HG02938 (cell line): ENCODE measurements at regions not wholly inside any gene's neighbourhood (a gene's known extent, or its start where the extent isn't known, plus 50 kb on each side); places are given as distances from the start of the nearest gene placed in this dataset.
"Not testable (repeated sequence)": the region's sequence is repeated elsewhere in the genome, so short reads cannot be mapped to it uniquely, and the experiment has no call there.

ENCODE experiments used
- ATAC-seq: cut with Tn5 transposase; IDR thresholded peaks from one replicate; pipeline ENCODE4 v1.9.1; 2021; ENCODE audit warnings: mild to moderate bottlenecking, moderate library complexity; ENCODE audit not compliant: unreplicated experiment

- no peak for ATAC-seq
Observed at GRCh38 chr9:100639854-100640253, 62.0 kb downstream of the CAVIN4 start.

- ATAC-seq = no peak
Observed at GRCh38 chr9:100640447-100641050, 62.7 kb downstream of the CAVIN4 start.

- no peak for ATAC-seq
Observed at GRCh38 chr9:100641166-100641565, 63.3 kb downstream of the CAVIN4 start.

GRCh38 chr9:100652850-100653249, 75.0 kb downstream of the CAVIN4 start:
- ATAC-seq = no peak

- no peak for ATAC-seq
Observed at GRCh38 chr9:100653643-100654334, 75.9 kb downstream of the CAVIN4 start.

- not testable (repeated sequence) for ATAC-seq
Observed at GRCh38 chr9:100656851-100657250, 79.0 kb downstream of the CAVIN4 start.

GRCh38 chr9:100661668-100662067, 83.8 kb downstream of the CAVIN4 start:
- ATAC-seq = no peak

- no peak for ATAC-seq
Observed at GRCh38 chr9:100662122-100662521, 84.2 kb downstream of the CAVIN4 start.

GRCh38 chr9:100667448-100667847, 89.6 kb downstream of the CAVIN4 start:
- no peak for ATAC-seq

- no peak for ATAC-seq
Observed at GRCh38 chr9:100668024-100668423, 90.1 kb downstream of the CAVIN4 start.

GRCh38 chr9:100669968-100670367, 92.1 kb downstream of the CAVIN4 start:
- ATAC-seq = no peak

GRCh38 chr9:100670719-100671118, 92.8 kb downstream of the CAVIN4 start:
- peak; percentile 76 for ATAC-seq

- ATAC-seq = no peak
Observed at GRCh38 chr9:100671898-100672297, 94.0 kb downstream of the CAVIN4 start.

- no peak for ATAC-seq
Observed at GRCh38 chr9:100673249-100673648, 95.4 kb downstream of the CAVIN4 start.

- no peak for ATAC-seq
Observed at GRCh38 chr9:100674419-100675122, 96.7 kb downstream of the CAVIN4 start.

GRCh38 chr9:100679834-100680233, 102.0 kb downstream of the CAVIN4 start:
- ATAC-seq = no peak

GRCh38 chr9:100686420-100686819, 108.5 kb downstream of the CAVIN4 start:
- ATAC-seq = no peak

- ATAC-seq = peak; percentile 76
Observed at GRCh38 chr9:100689635-100690034, 111.8 kb downstream of the CAVIN4 start.

- ATAC-seq = no peak
Observed at GRCh38 chr9:100690438-100690837, 112.6 kb downstream of the CAVIN4 start.

GRCh38 chr9:100697339-100697738, 119.5 kb downstream of the CAVIN4 start:
- ATAC-seq = no peak

GRCh38 chr9:100698945-100699344, 121.1 kb downstream of the CAVIN4 start:
- no peak for ATAC-seq

- ATAC-seq = no peak
Observed at GRCh38 chr9:100699668-100700067, 121.8 kb downstream of the CAVIN4 start.
